OCI-LY7 (cell line): ENCODE measurements at regions not wholly inside any gene's neighbourhood (a gene's known extent, or its start where the extent isn't known, plus 50 kb on each side); places are given as distances from the start of the nearest gene placed in this dataset.

Experiments
- EZH2phosphoT487 ChIP-seq: fragments of 200-600 bp; sonication (generic); IDR thresholded peaks from 2 replicates; pipeline ENCODE4 v1.6.1; 2018; ENCODE audit warnings: low read depth, borderline replicate concordance, mild to moderate bottlenecking, mixed run types, antibody characterized with exemption, low read length, moderate library complexity, mixed read lengths
- TF ChIP-seq, protein P1 (sequence below): fragments of 200-600 bp; sonication (generic); conservative IDR thresholded peaks from 2 replicates; pipeline ENCODE4 v1.5.1; 2014; ENCODE audit warnings: mild to moderate bottlenecking, antibody characterized with exemption, low read length, moderate library complexity, mixed read lengths

GRCh38 chr2:17355608-17356329, 162.5 kb downstream of the RAD51AP2 start:
- TF ChIP-seq, protein P1, sequence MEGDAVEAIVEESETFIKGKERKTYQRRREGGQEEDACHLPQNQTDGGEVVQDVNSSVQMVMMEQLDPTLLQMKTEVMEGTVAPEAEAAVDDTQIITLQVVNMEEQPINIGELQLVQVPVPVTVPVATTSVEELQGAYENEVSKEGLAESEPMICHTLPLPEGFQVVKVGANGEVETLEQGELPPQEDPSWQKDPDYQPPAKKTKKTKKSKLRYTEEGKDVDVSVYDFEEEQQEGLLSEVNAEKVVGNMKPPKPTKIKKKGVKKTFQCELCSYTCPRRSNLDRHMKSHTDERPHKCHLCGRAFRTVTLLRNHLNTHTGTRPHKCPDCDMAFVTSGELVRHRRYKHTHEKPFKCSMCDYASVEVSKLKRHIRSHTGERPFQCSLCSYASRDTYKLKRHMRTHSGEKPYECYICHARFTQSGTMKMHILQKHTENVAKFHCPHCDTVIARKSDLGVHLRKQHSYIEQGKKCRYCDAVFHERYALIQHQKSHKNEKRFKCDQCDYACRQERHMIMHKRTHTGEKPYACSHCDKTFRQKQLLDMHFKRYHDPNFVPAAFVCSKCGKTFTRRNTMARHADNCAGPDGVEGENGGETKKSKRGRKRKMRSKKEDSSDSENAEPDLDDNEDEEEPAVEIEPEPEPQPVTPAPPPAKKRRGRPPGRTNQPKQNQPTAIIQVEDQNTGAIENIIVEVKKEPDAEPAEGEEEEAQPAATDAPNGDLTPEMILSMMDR, result no peak
- TF ChIP-seq EZH2phosphoT487, result no peak
